ENCODE measurements at regions not wholly inside any gene's neighbourhood (a gene's known extent, or its start where the extent isn't known, plus 50 kb on each side); places are given as distances from the start of the nearest gene placed in this dataset.

GRCh38 chr2:106030287-106031268 is 163.5 kb downstream of the UXS1 start:
- CTCF ChIA-PET: no interaction called here
- no peak for DNase-seq (ENCODE audit: low spot score)

GRCh38 chr2:106028192-106028591 is 165.9 kb downstream of the UXS1 start:
- peaks cover 12% of the 10 kb centered on the region for H3K4me1 Mint-ChIP-seq
- ChIA-PET POLR2A (no interaction called here), CTCF (no interaction called here)
- H3K27me3 Mint-ChIP-seq (ENCODE audit: low read depth): no peaks in the 10 kb centered on the region
- H3K4me3 Mint-ChIP-seq: no peak overlapping the region
- H3K27ac Mint-ChIP-seq: no peak overlapping the region
- H3K36me3 Mint-ChIP-seq: no peaks in the 10 kb centered on the region
- DNase-seq (ENCODE audit: low spot score) (no peak), ATAC-seq (no peak)
- peaks cover 12% of the 10 kb centered on the region for H3K9me3 Mint-ChIP-seq
- TF ChIP-seq TEAD1 (CRISPR knock-in tag; IDR thresholded peaks at IDR 0.05): no peak
- TF ChIP-seq ZNF532 (CRISPR knock-in tag; IDR thresholded peaks at IDR 0.05; ENCODE audit: borderline replicate concordance): no peak
- TF ChIP-seq JUN (CRISPR knock-in tag; IDR thresholded peaks at IDR 0.05): no peak
- no peak for TF ChIP-seq RELA (CRISPR knock-in tag; IDR thresholded peaks at IDR 0.05; ENCODE audit: borderline replicate concordance)
- no peak for TF ChIP-seq ATF3 (CRISPR knock-in tag; conservative IDR thresholded peaks at IDR 0.05)
- no peak for TF ChIP-seq TP53 (CRISPR knock-in tag; IDR thresholded peaks at IDR 0.05)
- no peak for TF ChIP-seq FOXP1 (CRISPR knock-in tag; IDR thresholded peaks at IDR 0.05; ENCODE audit: borderline replicate concordance)
- TF ChIP-seq SOX15 (CRISPR knock-in tag; IDR thresholded peaks at IDR 0.05): no peak
- TF ChIP-seq ARID4B (CRISPR knock-in tag; IDR thresholded peaks at IDR 0.05; ENCODE audit: borderline replicate concordance): no peak
- TF ChIP-seq FOXJ3 (CRISPR knock-in tag; IDR thresholded peaks at IDR 0.05; ENCODE audit: borderline replicate concordance): no peak
- TF ChIP-seq IRF1 (CRISPR knock-in tag; IDR thresholded peaks at IDR 0.05): no peak
- no peak for TF ChIP-seq SP1 (CRISPR knock-in tag; conservative IDR thresholded peaks at IDR 0.05)

More at GRCh38 chr2:106030287-106031268, 163.5 kb downstream of the UXS1 start:
- H3K27me3 Mint-ChIP-seq (ENCODE audit: low read depth): no peaks in the 10 kb centered on the region
- H3K4me3 Mint-ChIP-seq: no peak overlapping the region
- H3K4me1 Mint-ChIP-seq: peaks cover 12% of the 10 kb centered on the region
- TF ChIP-seq GABPB1 (CRISPR knock-in tag; IDR thresholded peaks at IDR 0.05) (peak; percentile 99), ZNF532 (CRISPR knock-in tag; IDR thresholded peaks at IDR 0.05; ENCODE audit: borderline replicate concordance) (no peak), ZNF423 (CRISPR knock-in tag; IDR thresholded peaks at IDR 0.05) (no peak)
- no peaks in the 10 kb centered on the region for H3K36me3 Mint-ChIP-seq
- POLR2A ChIA-PET: no interaction called here
- peak; percentile 41; the same call in 1 of the 2 replicates for ATAC-seq
- H3K27ac Mint-ChIP-seq: no peak overlapping the region
- peaks cover 18% of the 10 kb centered on the region for H3K9me3 Mint-ChIP-seq
